Activated CD4-positive, alpha-beta T cell treated with anti-CD3 and anti-CD28 coated beads, Interleukin-2, amount 10 ng/mL, durations not matched to agents 24 days and 14 days (primary cell): ENCODE measurements at regions not wholly inside any gene's neighbourhood (a gene's known extent, or its start where the extent isn't known, plus 50 kb on each side); places are given as distances from the start of the nearest gene placed in this dataset.

Source experiments
- DNase-seq: peaks from one replicate; pipeline ENCODE4 v3.0.0; 2022
- H3K27ac Mint-ChIP-seq: one replicate; pipeline ENCODE4 v1.8.0; 2022; ENCODE audit warnings: mild to moderate bottlenecking, mixed read lengths
- H3K27me3 Mint-ChIP-seq: one replicate; pipeline ENCODE4 v1.8.0; 2022; ENCODE audit warnings: mixed read lengths
- H3K36me3 Mint-ChIP-seq: one replicate; pipeline ENCODE4 v1.8.0; 2022; ENCODE audit warnings: low read depth, mild to moderate bottlenecking, mixed read lengths
- H3K4me1 Mint-ChIP-seq: one replicate; pipeline ENCODE4 v1.8.0; 2021; ENCODE audit warnings: mixed read lengths
- H3K4me3 Mint-ChIP-seq: one replicate; pipeline ENCODE4 v1.8.0; 2022; ENCODE audit warnings: mild to moderate bottlenecking, moderate library complexity, mixed read lengths
- H3K9me3 Mint-ChIP-seq: one replicate; pipeline ENCODE4 v1.8.0; 2021; ENCODE audit warnings: mixed read lengths
- intact Hi-C: fragments of 100-400 bp; cut with micrococcal nuclease; formaldehyde crosslinking; loops from one replicate; pipeline ENCODE4 v1.15.1; 2023

DNA sequence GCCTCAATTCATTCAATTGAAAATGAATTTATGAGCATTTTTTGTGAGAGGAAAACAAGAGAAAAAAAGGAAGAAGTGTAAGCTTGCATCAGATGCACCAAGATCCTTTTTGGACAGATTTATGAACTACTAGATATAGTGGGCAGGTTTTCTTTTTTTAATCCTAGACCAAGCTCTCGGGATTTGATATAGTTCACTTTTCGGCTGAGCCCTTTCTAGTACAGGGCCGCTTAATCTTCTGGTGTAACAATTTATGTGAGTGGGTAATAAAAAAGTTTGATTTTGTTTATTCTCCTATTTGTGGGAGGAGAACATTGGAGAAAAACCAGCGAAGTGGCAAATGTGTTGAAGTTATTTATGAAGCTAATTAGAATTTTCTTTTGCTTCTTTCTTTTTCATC lies 538.0 kb downstream of the UTRN start:
- Mint-ChIP-seq H3K4me1 (no peaks in the 10 kb centered on the region), H3K9me3 (no peaks in the 10 kb centered on the region), H3K36me3 (peaks cover 21% of the 10 kb centered on the region), H3K27ac (no peak overlapping the region), H3K27me3 (no peaks in the 10 kb centered on the region), H3K4me3 (no peak overlapping the region)
- DNase-seq = no peak
- intact Hi-C loops = no loop called here

DNA sequence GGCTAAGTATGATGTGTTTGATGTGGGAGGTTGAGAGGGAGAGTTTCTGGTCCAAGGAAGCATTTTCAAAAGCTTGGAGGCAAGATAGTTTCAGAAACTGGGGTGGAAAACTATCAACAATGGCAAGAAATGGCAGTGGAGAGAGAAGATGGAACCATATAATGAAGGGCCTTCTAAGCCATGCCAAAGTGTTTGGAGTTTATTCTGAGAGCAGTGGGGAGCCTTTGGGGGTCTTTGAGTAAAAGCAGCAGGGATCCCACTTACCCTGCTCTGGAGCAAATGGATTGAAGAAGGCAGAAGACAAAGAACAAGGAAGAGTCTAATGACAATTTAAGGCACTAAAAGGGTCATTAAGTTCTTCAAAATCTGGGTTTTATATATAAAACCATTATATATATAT lies 538.9 kb downstream of the UTRN start:
- Mint-ChIP-seq H3K9me3 (no peaks in the 10 kb centered on the region), H3K27ac (no peak overlapping the region), H3K27me3 (no peaks in the 10 kb centered on the region), H3K4me3 (no peak overlapping the region), H3K4me1 (no peaks in the 10 kb centered on the region), H3K36me3 (peaks cover 24% of the 10 kb centered on the region)
- DNase-seq = no peak
- intact Hi-C loops = no loop called here

DNA sequence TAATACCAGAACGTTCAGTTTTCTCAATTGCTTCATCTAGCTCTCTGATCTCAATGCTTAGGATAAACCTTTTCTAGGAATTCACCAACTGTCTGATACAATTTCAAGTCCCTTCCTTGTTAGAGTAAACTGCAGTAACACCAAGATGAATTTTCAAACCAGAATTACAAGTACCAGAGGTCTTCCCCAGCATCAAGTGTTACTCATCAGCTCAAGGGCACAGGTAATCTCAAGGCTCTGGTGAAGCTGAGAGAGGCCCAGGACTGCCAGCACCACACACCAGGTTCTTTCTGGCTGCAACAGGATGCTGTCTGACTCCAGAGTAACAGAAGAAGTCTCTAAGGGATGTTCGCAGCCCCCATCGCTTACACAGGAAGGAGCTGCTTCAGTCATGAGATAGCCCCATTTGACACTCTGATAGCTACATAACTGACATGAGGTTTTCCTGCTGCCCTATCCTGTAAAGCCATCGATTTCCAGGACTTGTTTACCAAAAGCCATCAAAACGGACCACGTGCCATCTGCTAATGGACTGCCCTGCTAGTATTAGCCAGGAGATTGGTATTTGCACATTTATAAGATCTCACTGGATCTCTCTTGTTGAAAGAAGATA lies 549.4 kb downstream of the UTRN start:
- Mint-ChIP-seq H3K27me3 (no peaks in the 10 kb centered on the region), H3K4me1 (no peaks in the 10 kb centered on the region), H3K27ac (no peak overlapping the region), H3K36me3 (peaks cover 37% of the 10 kb centered on the region), H3K4me3 (no peak overlapping the region), H3K9me3 (no peaks in the 10 kb centered on the region)
- DNase-seq = no peak
- intact Hi-C loops = no loop called here

DNA sequence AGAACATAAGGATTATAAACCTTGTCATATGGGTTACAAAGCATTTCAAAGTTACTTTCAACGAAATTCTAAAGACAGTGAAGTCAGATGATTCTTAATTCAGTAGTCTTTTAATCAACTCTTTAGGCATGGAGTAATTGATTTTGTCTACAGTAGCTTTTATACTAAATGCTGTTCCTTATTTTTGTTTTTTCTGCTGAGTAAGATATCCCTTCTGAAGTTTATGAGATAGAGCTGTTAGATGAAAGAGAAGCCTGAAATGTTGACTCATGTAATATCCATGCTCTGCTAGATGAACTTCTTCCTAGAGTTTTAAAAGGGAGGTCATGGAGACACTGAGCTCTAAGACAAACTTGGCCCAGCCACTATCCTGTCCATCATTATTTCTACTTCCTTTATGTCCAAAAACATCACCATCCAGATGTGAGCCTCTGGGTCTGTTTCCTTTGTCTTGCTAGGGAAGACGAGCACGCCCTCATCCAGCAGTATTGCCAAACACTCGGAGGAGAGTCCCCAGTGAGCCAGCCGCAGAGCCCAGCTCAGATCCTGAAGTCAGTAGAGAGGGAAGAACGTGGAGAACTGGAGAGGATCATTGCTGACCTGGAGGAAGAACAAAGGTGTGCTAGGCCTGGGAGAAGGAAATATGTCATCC lies 550.3 kb downstream of the UTRN start:
- H3K27me3 Mint-ChIP-seq = no peaks in the 10 kb centered on the region
- H3K4me1 Mint-ChIP-seq = no peaks in the 10 kb centered on the region
- no peaks in the 10 kb centered on the region for H3K9me3 Mint-ChIP-seq
- peaks cover 38% of the 10 kb centered on the region for H3K36me3 Mint-ChIP-seq
- intact Hi-C loops = no loop called here
- H3K27ac Mint-ChIP-seq = no peak overlapping the region
- no peak for DNase-seq
- no peak overlapping the region for H3K4me3 Mint-ChIP-seq

DNA sequence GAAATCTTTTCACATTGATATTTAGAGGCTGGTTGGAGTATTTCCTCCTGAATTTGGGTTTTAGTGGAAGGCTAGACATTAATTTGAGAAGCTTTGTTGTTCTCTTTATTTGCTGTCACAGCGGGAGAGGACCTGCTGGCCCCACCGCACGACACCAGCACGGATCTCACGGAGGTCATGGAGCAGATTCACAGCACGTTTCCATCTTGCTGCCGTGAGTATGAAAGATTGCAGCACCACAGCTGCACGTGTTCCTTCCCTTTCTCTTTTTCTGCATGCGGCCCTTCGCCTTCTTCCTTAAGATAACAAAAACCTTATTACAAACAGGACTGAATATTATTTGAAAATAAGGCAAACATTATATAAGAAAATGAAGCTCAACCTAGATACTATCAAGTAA lies 555.5 kb downstream of the UTRN start:
- intact Hi-C loops = no loop called here
- H3K4me1 Mint-ChIP-seq = no peaks in the 10 kb centered on the region
- DNase-seq = no peak
- no peak overlapping the region for H3K4me3 Mint-ChIP-seq
- peaks cover 60% of the 10 kb centered on the region for H3K36me3 Mint-ChIP-seq
- H3K27me3 Mint-ChIP-seq = no peaks in the 10 kb centered on the region
- H3K9me3 Mint-ChIP-seq = no peaks in the 10 kb centered on the region
- H3K27ac Mint-ChIP-seq = no peak overlapping the region

DNA sequence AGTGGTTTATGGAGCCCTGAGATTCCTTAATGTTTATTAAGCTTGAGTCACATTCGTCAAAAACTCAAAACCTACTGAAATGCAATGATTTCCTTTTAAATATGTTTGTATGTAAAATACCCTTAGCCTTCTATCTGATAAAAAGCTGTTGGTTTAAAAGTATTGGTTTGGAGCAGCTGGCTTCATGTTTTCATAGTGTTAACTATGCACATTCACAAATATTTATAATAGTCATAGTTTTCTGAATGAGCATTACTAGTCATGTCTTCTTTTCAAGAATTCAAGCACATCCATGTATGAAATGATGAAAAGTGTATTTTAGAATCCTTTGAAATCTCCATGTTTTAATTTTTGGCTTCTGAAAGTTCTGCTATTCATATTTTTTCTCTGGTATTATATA lies 558.6 kb downstream of the UTRN start:
- intact Hi-C loops = no loop called here
- H3K36me3 Mint-ChIP-seq = peaks cover 49% of the 10 kb centered on the region

DNA sequence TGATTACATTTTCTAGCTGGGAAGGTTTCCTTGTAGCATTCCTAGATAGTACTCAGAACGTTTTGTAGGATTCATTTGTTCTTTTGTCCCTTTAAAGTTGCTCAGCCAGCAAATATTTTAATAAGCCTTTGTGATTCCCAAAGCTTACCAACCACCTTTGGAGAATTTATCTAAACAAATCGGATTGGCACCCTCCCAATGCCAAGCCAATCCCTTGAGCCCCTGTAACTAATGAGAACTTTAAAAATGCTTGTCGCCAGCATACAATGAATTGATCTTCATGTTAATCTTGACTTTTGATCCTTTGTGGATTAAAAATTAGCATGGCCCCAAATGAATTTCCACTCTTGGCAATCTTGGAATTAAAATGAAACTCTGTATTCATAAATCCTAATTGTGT lies 559.5 kb downstream of the UTRN start:
- no peak overlapping the region for H3K4me3 Mint-ChIP-seq
- no peaks in the 10 kb centered on the region for H3K27me3 Mint-ChIP-seq
- intact Hi-C loops = no loop called here
- H3K36me3 Mint-ChIP-seq = peaks cover 46% of the 10 kb centered on the region
- no peak overlapping the region for H3K27ac Mint-ChIP-seq
- H3K4me1 Mint-ChIP-seq = no peaks in the 10 kb centered on the region
- DNase-seq = no peak
- peaks cover 12% of the 10 kb centered on the region for H3K9me3 Mint-ChIP-seq

More for the DNA sequence above, 558.6 kb downstream of the UTRN start:
- Mint-ChIP-seq H3K27me3 (no peaks in the 10 kb centered on the region), H3K27ac (no peak overlapping the region), H3K4me3 (no peak overlapping the region), H3K9me3 (peaks cover 9% of the 10 kb centered on the region), H3K4me1 (no peaks in the 10 kb centered on the region)
- no peak for DNase-seq

DNA sequence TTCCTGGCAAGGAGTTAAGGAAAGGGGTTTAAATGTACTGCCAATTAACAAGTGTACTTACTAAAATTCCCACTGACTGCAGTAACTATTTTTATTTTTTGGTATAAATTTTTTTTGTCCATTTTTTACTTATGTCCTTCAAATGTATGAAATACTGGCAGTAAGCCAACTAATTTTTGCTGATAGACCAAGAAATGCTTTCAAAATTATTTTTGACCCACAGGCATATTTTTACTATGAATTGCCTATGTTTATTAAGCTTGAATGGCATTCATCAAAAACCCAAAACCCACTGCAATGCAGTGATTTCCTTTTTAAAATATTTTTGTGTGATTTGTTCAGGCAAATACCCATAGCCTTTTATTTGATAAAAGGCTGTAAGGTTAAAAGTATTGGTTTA lies 560.1 kb downstream of the UTRN start:
- no peak overlapping the region for H3K4me3 Mint-ChIP-seq
- H3K27ac Mint-ChIP-seq = no peak overlapping the region
- H3K36me3 Mint-ChIP-seq = peaks cover 46% of the 10 kb centered on the region
- H3K27me3 Mint-ChIP-seq = no peaks in the 10 kb centered on the region
- no peak for DNase-seq
- intact Hi-C loops = no loop called here
- no peaks in the 10 kb centered on the region for H3K4me1 Mint-ChIP-seq
- peaks cover 12% of the 10 kb centered on the region for H3K9me3 Mint-ChIP-seq

DNA sequence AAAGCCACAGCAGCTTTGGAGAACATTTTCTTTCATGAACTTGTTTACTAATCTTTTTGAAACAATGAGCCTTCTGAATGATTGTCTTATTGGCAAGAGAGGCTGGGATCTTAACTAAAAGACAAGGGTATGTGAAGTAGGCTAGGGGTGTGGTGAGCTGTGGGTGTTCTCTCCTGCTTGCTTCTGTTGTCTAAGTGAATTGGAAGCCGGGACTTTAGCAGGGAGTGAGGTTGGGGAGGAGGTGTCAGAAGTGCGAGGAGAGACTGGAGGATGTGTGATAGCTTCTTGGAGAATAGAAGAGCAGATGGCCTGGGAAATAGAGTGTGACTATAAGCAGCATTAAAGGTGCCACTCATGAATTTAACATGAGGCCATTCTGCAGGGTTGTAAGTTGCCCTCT lies 562.8 kb downstream of the UTRN start:
- no peak overlapping the region for H3K4me3 Mint-ChIP-seq
- H3K4me1 Mint-ChIP-seq = peaks cover 1% of the 10 kb centered on the region
- H3K27ac Mint-ChIP-seq = no peak overlapping the region
- peaks cover 49% of the 10 kb centered on the region for H3K36me3 Mint-ChIP-seq
- DNase-seq = no peak
- peaks cover 12% of the 10 kb centered on the region for H3K9me3 Mint-ChIP-seq
- no peaks in the 10 kb centered on the region for H3K27me3 Mint-ChIP-seq
- intact Hi-C loops = no loop called here

DNA sequence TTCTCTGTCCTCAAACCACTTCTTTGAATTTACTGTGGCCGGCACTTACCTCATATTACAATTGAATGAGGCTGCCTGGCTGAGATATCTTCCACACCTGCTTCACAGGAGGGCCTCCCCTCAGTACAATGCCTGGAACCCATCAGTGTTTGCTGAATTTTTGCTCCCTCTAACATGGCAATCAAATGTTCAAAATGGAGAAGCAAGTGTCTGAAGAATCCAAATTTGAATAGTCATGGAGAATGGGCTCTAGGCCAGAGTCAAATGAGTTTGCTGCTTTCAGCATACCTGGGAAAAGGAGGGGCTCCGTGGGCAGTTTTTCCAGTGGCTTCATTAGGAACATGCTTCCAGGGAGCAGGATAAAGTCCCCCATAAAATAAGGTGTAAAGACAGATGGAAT lies 564.8 kb downstream of the UTRN start:
- Mint-ChIP-seq H3K27me3 (no peaks in the 10 kb centered on the region), H3K36me3 (peaks cover 37% of the 10 kb centered on the region), H3K27ac (peak overlapping the region; percentile 30), H3K9me3 (peaks cover 12% of the 10 kb centered on the region), H3K4me3 (no peak overlapping the region), H3K4me1 (peaks cover 5% of the 10 kb centered on the region)
- intact Hi-C loops = no loop called here
- DNase-seq = no peak

DNA sequence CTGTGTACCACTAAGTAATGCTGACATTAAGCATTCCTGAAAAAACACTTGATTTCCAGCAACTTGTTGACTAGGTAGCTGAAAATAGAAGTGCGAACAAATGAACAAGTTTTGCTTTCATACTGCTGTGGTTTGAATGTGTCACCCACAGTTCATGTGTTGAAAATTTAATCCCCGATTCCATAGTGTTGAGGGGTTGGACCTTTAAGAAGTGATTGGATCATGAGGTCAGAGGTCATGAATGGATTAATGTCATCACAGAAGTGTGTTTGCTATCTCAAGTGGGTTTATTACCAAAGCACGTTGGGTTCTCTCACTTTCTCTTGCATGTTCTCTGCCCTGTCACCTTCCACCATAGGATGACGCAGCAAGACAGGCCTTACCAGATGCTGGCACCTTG lies 568.5 kb downstream of the UTRN start:
- intact Hi-C loops = no loop called here
- no peak overlapping the region for H3K27ac Mint-ChIP-seq

DNA sequence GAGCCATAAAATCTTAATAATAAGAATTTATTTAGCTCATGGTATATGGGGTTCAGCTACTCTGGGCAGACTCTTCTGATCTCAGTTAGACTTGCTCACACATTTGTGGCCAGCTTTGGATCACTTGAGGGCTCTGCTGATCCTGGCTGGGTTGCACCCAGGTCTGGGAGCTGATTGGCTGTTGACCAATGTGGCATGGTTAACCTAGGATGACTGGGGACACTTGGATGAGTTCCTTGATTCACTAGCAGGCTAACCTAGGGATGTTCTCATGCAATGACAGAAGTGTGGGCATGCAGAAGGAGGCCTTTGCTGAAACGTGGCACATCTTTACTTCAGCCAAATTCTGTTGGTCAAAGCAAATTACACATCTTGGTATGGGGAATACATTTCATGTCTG lies 569.5 kb downstream of the UTRN start:
- Mint-ChIP-seq H3K27me3 (peaks cover 6% of the 10 kb centered on the region), H3K4me1 (peaks cover 5% of the 10 kb centered on the region), H3K36me3 (peaks cover 16% of the 10 kb centered on the region), H3K27ac (no peak overlapping the region), H3K9me3 (no peaks in the 10 kb centered on the region), H3K4me3 (no peak overlapping the region)
- intact Hi-C loops = no loop called here
- no peak for DNase-seq

More for the DNA sequence above, 568.5 kb downstream of the UTRN start:
- Mint-ChIP-seq H3K36me3 (peaks cover 22% of the 10 kb centered on the region), H3K9me3 (peaks cover 4% of the 10 kb centered on the region), H3K4me3 (no peak overlapping the region), H3K4me1 (peaks cover 5% of the 10 kb centered on the region), H3K27me3 (peaks cover 6% of the 10 kb centered on the region)
- DNase-seq = no peak

DNA sequence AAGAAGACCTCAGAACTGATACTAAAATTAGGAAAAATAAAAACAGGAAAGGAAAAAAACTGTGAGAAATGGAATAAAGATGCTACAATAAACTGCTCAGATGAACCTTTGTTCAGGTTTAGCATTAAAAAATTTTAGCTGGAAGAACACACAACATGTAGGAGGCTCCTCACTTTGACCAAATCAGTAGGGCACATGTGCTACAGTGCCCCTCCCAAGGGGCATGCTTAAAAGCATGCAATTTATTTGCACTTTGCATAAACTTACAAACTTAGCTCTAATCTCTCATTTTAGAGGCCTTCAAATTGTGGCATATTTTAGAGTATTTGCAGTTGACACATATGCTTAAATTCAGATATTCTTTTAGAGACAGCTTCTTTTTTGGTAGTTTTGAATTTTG lies 570.2 kb downstream of the UTRN start:
- peaks cover 6% of the 10 kb centered on the region for H3K27me3 Mint-ChIP-seq
- H3K9me3 Mint-ChIP-seq = peaks cover 3% of the 10 kb centered on the region
- no peak for DNase-seq
- H3K4me1 Mint-ChIP-seq = peaks cover 5% of the 10 kb centered on the region
- no peak overlapping the region for H3K27ac Mint-ChIP-seq
- H3K4me3 Mint-ChIP-seq = no peak overlapping the region
- H3K36me3 Mint-ChIP-seq = peaks cover 15% of the 10 kb centered on the region
- intact Hi-C loops = no loop called here

DNA sequence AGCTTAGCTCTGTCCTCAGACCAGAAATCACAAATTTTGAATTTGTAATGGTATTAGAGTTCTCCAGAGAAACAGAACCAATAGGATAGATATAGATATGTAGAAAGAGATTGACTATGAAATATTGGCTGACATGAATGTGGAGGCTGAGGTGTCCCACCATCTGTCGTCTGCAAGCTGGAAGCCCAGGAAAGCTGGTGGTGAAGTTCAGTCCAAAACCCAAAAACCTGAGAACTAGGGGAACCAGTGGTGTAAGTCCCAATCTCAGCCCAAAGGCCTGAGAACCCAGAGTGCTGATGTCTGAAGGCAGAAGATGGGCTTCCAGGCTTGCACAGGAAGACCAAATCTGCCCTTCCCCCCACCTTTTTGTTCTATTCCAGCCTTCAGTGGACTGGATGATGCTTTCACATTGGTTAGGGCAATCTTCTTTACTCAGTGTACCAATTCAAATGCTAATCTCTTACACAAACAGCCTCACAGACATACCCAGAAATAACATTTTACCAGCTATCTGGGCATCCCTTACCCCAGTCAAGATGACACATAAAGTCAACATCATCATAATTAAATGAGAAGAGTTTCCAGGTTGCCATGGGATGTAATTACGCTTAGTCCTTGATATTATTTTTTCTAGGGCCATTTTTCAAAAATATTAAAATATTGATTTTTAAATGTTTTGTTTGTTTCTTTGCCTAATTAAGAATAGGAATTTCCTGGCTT lies 570.8 kb downstream of the UTRN start:
- Mint-ChIP-seq H3K27me3 (peaks cover 6% of the 10 kb centered on the region), H3K4me3 (no peak overlapping the region), H3K9me3 (peaks cover 3% of the 10 kb centered on the region), H3K4me1 (peaks cover 4% of the 10 kb centered on the region), H3K27ac (no peak overlapping the region), H3K36me3 (peaks cover 9% of the 10 kb centered on the region)
- DNase-seq = no peak
- intact Hi-C loops = no loop called here
